HG02623 (cell line): ENCODE measurements at regions not wholly inside any gene's neighbourhood (a gene's known extent, or its start where the extent isn't known, plus 50 kb on each side); places are given as distances from the start of the nearest gene placed in this dataset.
"Not testable (repeated sequence)": the region's sequence is repeated elsewhere in the genome, so short reads cannot be mapped to it uniquely, and the experiment has no call there.

Experiments used
- ATAC-seq: cut with Tn5 transposase; IDR thresholded peaks from one replicate; pipeline ENCODE4 v1.9.1; 2021; ENCODE audit warnings: moderate library complexity; ENCODE audit not compliant: unreplicated experiment

DNA sequence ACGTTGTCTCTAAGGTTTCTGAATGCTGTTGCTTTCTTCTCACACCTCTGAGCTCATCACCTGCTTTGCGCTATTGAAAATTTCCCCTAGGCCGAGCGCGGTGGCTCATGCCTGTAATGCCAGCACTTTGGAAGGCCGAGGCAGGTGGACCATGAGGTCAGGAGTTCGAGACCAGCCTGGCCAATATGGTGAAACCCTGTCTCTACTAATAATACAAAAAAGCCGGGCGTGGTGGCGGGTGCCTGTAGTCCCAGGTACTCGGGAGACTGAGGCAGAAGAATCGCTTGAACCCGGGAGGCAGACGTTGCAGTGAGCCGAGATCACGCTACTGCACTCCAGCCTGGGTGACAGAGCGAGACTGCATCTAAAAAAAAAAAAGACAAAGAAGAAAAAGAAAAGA is 422.0 kb upstream of the DPH6 start:
- ATAC-seq, result not testable (repeated sequence)

GRCh38 chr15:35973029-35973428 is 427.1 kb upstream of the DPH6 start:
- no peak for ATAC-seq

DNA sequence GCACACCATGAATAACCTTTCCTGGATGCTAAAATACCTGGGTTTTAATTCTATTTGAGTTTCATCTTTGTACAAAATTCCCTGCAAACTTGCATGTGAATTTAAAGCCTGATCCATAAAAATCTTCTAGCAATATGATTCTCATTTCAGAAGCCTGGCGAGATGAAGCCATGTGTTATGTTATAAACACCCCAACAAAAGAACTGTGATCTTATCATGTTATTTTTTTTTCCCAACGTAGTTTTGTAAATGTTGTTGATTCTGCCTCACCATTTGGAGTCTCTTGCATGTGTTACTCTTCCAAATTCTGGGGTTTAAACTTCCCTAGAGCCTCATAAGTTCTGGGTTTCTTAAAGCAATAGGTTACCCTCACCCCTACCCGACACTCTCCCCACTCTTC is 428.1 kb upstream of the DPH6 start:
- no peak for ATAC-seq

DNA sequence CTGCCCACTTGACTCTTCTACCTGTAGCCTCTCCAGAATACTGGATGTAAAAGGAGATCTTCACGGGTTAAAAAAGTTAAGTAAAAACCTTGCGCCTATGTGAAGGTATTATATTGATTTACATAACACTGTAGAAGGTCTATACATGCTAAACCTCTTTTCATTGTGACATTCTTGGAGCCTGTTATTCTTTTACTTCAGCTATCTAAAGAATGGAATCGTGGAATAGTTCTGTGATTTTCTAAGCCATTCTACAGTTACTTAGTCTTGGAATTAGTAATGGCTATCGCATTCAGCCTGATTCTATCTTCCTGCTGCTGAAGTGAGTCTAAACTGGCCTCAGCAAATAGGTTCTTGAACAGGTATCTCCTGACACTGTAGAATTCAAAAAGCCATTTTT is 430.0 kb upstream of the DPH6 start:
- ATAC-seq, result no peak

DNA sequence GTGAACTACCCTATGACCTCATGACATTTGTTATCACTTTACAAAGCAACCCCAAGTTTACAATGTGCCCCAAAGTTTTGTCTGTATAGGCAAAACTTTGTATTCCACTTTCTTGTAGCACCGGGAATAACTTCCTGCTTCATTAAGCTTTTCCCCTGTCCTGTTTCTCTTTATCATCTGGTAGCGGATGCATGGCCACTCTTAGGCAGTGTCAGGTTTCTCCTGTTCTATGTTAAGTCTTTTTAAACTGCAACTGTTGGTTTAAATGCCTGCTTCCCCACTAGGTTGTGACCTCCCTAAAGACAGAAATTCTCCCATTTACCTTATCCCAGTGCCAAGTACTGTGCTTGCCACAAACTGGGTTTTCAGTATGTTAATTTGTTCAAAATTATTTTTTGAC is 433.6 kb upstream of the DPH6 start:
- ATAC-seq, result no peak

GRCh38 chr15:35980719-35981118 is 434.8 kb upstream of the DPH6 start:
- no peak for ATAC-seq

- no peak for ATAC-seq
These were observed 440.3 kb upstream of the DPH6 start for GRCh38 chr15:35986191-35986721.

DNA sequence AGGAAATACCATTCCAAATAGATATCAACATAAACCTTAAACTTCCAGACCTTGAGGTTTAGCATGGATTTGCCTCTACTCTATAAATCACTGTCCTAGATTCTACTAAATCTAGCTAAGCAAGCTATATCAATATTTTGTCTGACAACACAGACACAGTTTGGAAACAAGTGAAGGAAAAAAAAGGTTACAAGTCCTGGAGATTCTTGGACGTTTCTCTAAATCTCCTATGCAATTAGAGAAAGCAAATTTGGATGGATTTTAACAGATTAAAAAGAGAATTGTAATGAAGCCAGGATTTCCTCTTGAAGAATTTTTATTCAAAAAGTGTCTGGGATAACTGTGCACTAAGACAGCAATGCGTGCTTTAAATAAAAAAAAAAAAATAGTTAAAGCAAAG is 441.1 kb upstream of the DPH6 start:
- no peak for ATAC-seq

- no peak for ATAC-seq
These were observed 445.4 kb upstream of the DPH6 start for GRCh38 chr15:35991386-35991785.

DNA sequence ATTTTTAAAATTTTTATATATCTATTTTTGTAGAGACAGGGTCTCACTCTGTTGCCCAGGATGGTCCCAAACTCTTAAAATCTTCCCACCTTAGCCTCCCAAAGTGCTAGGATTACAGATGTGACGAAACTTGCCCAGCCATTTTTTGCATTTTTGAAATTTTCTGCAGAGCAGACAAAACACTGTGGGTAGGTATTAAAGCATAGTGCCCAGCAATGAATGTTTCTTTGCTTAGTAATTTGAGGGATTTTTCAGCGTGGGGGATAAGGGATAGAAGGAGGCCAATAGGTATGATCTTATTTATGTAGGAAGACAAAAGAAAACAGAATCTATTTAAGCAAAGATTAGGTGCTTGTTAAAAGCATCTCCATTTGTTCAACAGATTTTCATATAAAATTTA is 446.8 kb upstream of the DPH6 start:
- no peak for ATAC-seq

DNA sequence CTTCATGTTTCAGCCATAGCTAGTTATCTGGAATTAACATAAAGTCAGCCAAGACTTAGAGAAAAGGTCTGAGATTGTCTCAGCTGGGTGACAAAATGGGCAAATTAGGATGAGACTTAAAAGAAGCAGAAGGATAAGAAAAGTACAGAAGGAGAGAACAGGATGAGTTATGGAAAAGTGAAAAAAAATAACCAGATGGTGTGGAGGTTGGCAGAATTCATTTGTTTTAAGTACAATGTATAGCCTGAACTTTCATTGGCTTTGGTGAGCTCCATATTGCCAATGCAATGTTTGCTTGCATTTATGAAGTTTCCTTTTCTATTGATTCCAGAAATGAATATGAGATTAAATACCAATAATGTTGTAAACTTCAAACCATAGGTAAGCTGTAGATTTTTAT is 447.2 kb upstream of the DPH6 start:
- no peak for ATAC-seq

DNA sequence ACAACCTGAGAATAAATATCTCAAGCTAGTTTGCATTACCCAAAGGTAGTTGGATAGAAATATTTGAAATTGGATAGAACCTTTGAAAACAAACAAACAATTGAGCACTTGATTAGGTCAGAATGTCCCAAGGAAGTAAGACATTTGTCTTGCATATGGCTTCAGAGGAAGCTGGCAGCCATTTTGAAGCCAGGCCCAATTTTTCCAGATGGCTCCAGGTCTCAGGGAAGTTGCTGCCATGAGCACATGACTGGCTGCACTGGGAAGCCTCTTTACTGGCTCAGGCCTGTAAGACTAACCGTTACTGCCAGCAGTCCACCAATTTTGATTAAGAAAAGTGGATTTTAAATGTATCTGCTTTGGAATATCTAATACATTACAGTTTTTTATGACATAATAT is 448.9 kb upstream of the DPH6 start:
- no peak for ATAC-seq

DNA sequence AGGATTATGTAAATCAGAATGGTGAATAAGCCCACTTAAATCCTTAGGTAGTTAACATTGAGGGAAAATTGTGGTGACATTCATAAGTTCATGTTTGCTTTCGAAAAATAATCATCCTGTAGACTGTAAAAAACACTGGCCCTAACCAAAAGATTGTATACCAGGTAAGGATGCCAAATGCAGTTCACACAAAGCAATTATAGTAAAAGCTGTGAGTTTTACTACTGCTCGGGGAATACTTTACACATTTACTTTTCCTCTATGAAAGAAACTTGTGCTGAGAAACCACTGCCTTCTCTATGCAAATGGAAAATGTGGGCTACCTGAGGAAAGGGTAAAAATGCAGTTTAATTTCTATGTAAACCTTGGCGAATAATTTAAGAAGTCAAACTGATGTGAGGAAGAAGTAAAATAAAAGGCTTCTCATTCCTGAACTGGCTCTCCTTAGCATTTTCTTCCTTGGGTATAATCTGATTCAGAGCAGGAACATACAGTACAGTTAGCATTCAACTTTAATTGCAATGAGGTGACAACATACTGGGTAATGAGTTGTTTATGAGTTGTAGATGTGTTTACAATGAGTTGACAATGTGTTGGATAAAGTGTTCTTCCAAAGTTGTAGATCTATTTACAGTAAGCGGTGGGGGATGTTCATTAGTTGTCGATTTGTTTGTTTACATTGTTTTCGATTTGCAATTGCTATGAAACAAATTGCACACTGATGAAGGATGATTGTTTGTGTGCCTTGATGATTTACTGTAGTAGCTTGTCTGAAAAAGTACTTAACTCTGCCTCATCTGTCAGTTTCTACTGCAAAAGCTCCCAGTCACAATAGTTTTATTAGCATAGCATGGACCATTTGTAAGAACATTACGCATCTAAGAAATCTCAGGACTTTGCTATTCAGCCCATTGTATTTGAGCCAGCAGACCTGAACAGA is 453.0 kb upstream of the DPH6 start:
- ATAC-seq, result no peak

DNA sequence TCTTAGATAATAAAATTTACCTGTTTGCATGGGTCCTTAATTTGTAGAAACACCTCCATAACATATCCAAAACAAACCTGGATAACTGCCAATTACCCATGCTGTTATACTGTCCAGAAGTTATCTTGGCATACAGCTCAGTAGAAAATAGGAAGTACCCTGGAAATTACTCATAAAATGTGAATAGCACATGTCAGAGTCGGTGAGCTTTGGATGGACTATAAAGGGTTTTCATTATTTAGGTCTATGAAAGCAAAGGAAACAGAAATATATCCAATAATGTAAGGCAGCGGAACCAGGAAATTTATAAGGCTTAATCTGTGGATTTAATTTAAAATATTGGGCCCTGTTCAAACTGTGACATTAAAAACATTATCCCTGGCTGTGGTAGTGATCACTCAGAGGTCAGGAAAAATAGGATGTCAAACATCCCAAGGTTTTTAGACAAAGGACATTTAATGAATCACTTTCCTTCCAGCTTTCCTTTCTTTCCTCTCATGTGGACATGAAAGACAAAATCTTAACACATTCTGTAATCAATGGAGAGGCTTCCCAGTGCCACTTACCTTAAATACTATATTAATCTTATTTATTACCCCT is 459.0 kb upstream of the DPH6 start:
- no peak for ATAC-seq

- no peak for ATAC-seq
These were observed 459.6 kb upstream of the DPH6 start for GRCh38 chr15:36005542-36005941.

GRCh38 chr15:36007699-36008098 is 461.7 kb upstream of the DPH6 start:
- ATAC-seq, result no peak

GRCh38 chr15:36008719-36009118 is 462.8 kb upstream of the DPH6 start:
- ATAC-seq, result no peak

DNA sequence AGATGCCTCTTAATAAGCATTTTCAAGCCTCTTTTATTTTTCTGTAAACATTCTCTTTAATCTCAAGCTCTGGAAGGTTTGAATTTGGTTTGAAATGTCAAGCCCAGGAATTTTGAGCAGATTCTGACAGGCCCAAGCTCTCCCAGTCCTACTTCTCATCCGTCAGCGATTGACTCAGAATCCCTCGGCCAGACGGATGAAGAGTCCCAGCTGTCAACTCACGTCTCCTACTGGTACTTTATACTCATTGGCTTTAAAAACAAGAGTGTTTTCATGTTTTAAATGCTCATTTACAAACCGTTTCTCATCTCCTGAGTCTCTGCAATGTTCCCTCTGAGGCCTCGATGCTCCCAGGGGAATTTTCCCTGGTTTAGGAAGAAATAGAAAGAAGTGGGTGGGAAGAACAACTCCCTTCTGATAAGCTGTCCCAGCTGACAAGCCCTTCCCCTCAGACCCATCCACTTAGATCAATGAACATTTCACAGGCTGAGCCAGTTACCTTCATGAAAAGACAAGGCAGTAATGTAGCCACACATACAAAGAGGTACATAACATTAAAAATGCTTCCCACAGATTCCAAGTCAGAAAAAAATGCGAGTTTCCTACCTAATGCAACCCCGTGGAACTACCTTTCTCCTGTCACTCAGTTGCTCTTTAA is 478.2 kb upstream of the DPH6 start:
- ATAC-seq, result no peak

- no peak for ATAC-seq
These were observed 480.8 kb upstream of the DPH6 start for GRCh38 chr15:36026627-36027283.

DNA sequence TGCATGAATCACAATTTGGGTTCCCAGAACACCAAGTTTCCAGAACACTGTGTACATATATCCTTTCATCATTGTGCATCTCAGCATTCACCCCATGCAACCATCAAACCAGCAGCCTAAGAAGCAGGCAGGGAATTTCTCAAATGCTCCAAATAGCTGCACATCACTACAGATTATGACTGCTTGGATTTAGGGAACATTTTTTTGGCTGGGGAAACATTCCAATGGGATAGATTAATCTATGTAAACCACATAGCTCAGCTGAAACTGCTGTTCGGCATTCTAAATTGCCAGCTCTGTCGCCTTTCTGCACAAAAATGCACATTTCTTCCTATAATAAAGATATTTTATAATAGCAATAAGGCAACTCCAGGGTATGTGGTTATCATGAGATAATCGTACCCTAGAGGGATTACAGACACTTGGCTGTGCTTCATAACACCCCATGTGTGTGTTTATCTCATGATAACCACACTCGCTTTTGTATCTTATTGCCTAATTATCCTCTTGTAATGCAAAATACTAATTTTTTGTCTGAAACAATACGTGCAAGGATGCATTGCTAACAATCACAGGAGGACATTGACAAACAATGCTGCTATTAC is 483.7 kb upstream of the DPH6 start:
- no peak for ATAC-seq
